ENCODE measurements at regions not wholly inside any gene's neighbourhood (a gene's known extent, or its start where the extent isn't known, plus 50 kb on each side); places are given as distances from the start of the nearest gene placed in this dataset.

- H3F3A ChIP-seq (ENCODE audit: low read length, unreplicated experiment) = no peaks in the 10 kb centered on the region
- CTCF ChIA-PET = no interaction called here
- no TSS peak for BruUV-seq (replicated peaks)
- H3K9me3 ChIP-seq (ENCODE audit: low read length) = no peaks in the 10 kb centered on the region
- no peak overlapping the region for H3K27ac ChIP-seq (ENCODE audit: low read length)
- H3K36me3 ChIP-seq (ENCODE audit: low read depth, low read length) = no peaks in the 10 kb centered on the region
- H4K20me1 ChIP-seq (ENCODE audit: low read length) = no peaks in the 10 kb centered on the region
- TF ChIP-seq EZH2 (IDR thresholded peaks at IDR 0.05; ENCODE audit: low read length, unreplicated experiment) = no peak
- H3K9ac ChIP-seq (ENCODE audit: low read length) = no peak overlapping the region
- intact Hi-C loops (cut with micrococcal nuclease) = no loop called here
- ATAC-seq (no peak), DNase-seq (no peak)
- H3K79me2 ChIP-seq (ENCODE audit: low read length) = no peaks in the 10 kb centered on the region
- POLR2A ChIA-PET (ENCODE audit: unreplicated experiment) = no interaction called here
- H3K4me1 ChIP-seq (ENCODE audit: insufficient read depth, low read length) = no peaks in the 10 kb centered on the region
- H2AFZ ChIP-seq (ENCODE audit: low read length) = no peak overlapping the region
- no peak overlapping the region for H3K4me2 ChIP-seq (ENCODE audit: low read length)
- H3K4me3 ChIP-seq (ENCODE audit: low read length) = no peak overlapping the region
- no peaks in the 10 kb centered on the region for H3K27me3 ChIP-seq (ENCODE audit: low read length)
- H3K9me2 ChIP-seq (replicated peaks; ENCODE audit: low read length) = no peaks in the 10 kb centered on the region
Observed at GRCh38 chr5:53275666-53276065, 166.1 kb upstream of the MOCS2 start.

GRCh38 chr5:53276825-53277224 is 167.3 kb upstream of the MOCS2 start:
- H4K20me1 ChIP-seq (ENCODE audit: low read length) = no peaks in the 10 kb centered on the region
- H3K4me1 ChIP-seq (ENCODE audit: insufficient read depth, low read length) = no peaks in the 10 kb centered on the region
- H3K36me3 ChIP-seq (ENCODE audit: low read depth, low read length) = no peaks in the 10 kb centered on the region
- H3K4me2 ChIP-seq (ENCODE audit: low read length) = no peak overlapping the region
- H3K9ac ChIP-seq (ENCODE audit: low read length) = no peak overlapping the region
- TF ChIP-seq EZH2 (IDR thresholded peaks at IDR 0.05; ENCODE audit: low read length, unreplicated experiment) = no peak
- TF ChIP-seq EZH2phosphoT487 (IDR thresholded peaks at IDR 0.05; ENCODE audit: borderline replicate concordance, low read length) = no peak
- no peak for TF ChIP-seq CTCF (conservative IDR thresholded peaks at IDR 0.05; ENCODE audit: low read depth, low read length)
- no peaks in the 10 kb centered on the region for H3K9me3 ChIP-seq (ENCODE audit: low read length)
- ATAC-seq = no peak
- no peak overlapping the region for H2AFZ ChIP-seq (ENCODE audit: low read length)
- no peak for DNase-seq
- H3K27ac ChIP-seq (ENCODE audit: low read length) = no peak overlapping the region
- H3K9me2 ChIP-seq (replicated peaks; ENCODE audit: low read length) = no peaks in the 10 kb centered on the region
- H3K4me3 ChIP-seq (ENCODE audit: low read length) = no peak overlapping the region
- no peaks in the 10 kb centered on the region for H3K79me2 ChIP-seq (ENCODE audit: low read length)
- CTCF ChIA-PET = no interaction called here
- no TSS peak for BruUV-seq (replicated peaks)
- no peaks in the 10 kb centered on the region for H3F3A ChIP-seq (ENCODE audit: low read length, unreplicated experiment)
- no peaks in the 10 kb centered on the region for H3K27me3 ChIP-seq (ENCODE audit: low read length)
- intact Hi-C loops (cut with micrococcal nuclease) = no loop called here
- POLR2A ChIA-PET (ENCODE audit: unreplicated experiment) = no interaction called here

DNA sequence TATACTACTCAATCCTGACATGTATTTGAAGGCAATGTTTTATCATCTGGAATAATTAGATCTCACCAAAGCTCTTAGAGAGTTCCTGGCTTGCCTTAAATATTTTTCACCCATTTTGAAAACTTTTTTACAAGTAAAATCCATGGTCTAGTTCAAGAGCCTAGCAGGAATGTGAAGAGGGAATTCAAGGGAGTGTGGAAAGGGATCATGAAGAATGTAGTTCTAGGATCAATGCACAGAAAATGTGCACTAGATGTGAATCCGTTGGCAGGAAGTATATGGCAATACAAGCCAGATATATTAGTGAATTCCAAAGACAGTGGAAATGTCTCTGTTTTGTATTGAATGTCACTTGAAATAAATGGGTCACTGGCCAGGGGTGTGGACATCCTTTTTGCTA is 167.9 kb upstream of the MOCS2 start:
- Histone ChIP-seq H3K4me3 (ENCODE audit: low read length) (no peak overlapping the region), H3F3A (ENCODE audit: low read length, unreplicated experiment) (no peaks in the 10 kb centered on the region), H3K9me2 (replicated peaks; ENCODE audit: low read length) (no peaks in the 10 kb centered on the region), H3K4me2 (ENCODE audit: low read length) (no peak overlapping the region), H3K4me1 (ENCODE audit: insufficient read depth, low read length) (no peaks in the 10 kb centered on the region), H3K27me3 (ENCODE audit: low read length) (no peaks in the 10 kb centered on the region), H3K36me3 (ENCODE audit: low read depth, low read length) (no peaks in the 10 kb centered on the region), H3K79me2 (ENCODE audit: low read length) (no peaks in the 10 kb centered on the region), H3K9me3 (ENCODE audit: low read length) (no peaks in the 10 kb centered on the region), H2AFZ (ENCODE audit: low read length) (no peak overlapping the region), H4K20me1 (ENCODE audit: low read length) (no peaks in the 10 kb centered on the region), H3K9ac (ENCODE audit: low read length) (no peak overlapping the region), H3K27ac (ENCODE audit: low read length) (no peak overlapping the region)
- intact Hi-C loops (cut with micrococcal nuclease) = no loop called here
- BruUV-seq (replicated peaks) = no TSS peak
- TF ChIP-seq CTCF (conservative IDR thresholded peaks at IDR 0.05; ENCODE audit: low read depth, low read length) (no peak), EZH2phosphoT487 (IDR thresholded peaks at IDR 0.05; ENCODE audit: borderline replicate concordance, low read length) (no peak), EZH2 (IDR thresholded peaks at IDR 0.05; ENCODE audit: low read length, unreplicated experiment) (no peak)
- ChIA-PET POLR2A (ENCODE audit: unreplicated experiment) (no interaction called here), CTCF (no interaction called here)
- DNase-seq (no peak), ATAC-seq (no peak)

Data from PC-3 (cell line).